ENCODE measurements at regions not wholly inside any gene's neighbourhood (a gene's known extent, or its start where the extent isn't known, plus 50 kb on each side); places are given as distances from the start of the nearest gene placed in this dataset.
A peak's percentile ranks its signal among the peaks of the same experiment; 100 is the strongest.

DNA sequence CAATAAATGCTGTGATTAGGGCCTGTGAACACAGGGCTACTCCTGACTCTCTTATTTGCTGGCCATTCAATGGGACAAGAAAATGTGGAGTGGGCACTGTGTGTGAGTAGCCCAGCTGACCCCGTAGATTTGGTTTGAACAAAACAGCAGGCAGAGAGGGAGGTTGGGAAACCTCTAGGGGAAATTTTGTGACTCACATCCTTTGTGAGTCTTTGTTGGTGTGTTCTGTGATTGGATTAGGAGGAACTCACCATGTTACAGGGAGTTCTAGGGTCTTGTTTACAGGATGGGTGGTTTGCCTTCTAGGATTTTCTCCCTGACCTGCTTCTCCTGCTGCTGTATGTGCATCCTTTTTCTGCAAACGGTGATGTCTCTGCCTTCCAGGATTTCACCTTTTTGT lies 128.3 kb upstream of the MKI67 start:
- Histone ChIP-seq H3K36me3 (no peaks in the 10 kb centered on the region), H3K4me3 (no peak overlapping the region), H3K27me3 (no peaks in the 10 kb centered on the region), H3K27ac (no peak overlapping the region), H3K4me1 (no peaks in the 10 kb centered on the region), H3K9me3 (no peaks in the 10 kb centered on the region)
- TF ChIP-seq POLR2A (IDR thresholded peaks at IDR 0.05), result no peak
- no peak for TF ChIP-seq CTCF (IDR thresholded peaks at IDR 0.05)
- DNase-seq, result no peak
- intact Hi-C loops (cut with DNase I; ENCODE audit: low total_unique reads), result no loop called here

DNA sequence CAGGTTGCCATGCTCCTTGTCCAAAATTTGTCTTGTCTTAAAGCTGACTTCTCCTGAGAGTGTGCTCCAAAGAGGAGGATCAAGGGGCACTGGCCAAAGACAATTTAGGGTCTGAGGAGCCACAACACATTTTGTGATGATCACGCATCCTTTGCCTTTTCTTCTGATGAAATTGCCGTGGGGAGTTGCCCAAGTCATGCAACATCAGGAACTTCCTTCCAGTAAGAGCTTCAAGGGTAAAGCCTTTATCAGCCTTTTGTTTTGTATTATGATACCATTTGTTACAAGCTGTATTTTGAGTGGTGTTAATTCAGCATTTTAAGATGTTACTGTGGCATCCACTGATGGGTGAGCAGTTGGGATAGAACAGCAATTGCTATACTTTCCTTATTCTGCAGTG lies 131.2 kb upstream of the MKI67 start:
- no peak for DNase-seq
- Histone ChIP-seq H3K27ac (no peak overlapping the region), H3K36me3 (no peaks in the 10 kb centered on the region), H3K27me3 (no peaks in the 10 kb centered on the region), H3K4me1 (no peaks in the 10 kb centered on the region), H3K4me3 (no peak overlapping the region), H3K9me3 (no peaks in the 10 kb centered on the region)
- intact Hi-C loops (cut with DNase I; ENCODE audit: low total_unique reads), result no loop called here
- TF ChIP-seq CTCF (IDR thresholded peaks at IDR 0.05), result no peak
- no peak for TF ChIP-seq POLR2A (IDR thresholded peaks at IDR 0.05)

DNA sequence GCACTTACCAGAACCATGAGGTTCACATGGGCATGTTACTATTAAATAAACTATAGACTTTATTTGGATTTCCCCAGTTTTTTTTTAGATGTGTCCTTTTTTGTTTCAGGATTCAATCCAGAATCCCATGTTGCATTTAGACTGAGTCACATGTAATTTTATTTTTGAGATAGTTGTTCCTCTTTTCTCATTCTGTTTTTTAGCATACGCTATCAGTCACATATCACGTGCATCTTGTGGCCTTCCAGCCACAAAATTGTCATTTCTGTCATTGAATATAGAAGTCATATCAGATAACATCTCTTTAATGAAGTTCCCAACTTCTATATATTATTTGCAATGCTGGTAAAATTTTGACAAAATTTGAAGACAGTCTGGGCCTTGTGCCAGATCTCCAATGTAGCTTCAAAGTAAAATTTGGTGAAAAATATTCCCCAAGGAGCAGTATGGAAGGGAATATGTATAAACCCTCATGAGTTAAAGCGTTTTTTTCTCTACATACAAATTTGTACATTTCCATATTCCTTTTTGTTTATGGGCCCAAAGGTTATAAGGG lies 132.3 kb upstream of the MKI67 start:
- TF ChIP-seq CTCF (IDR thresholded peaks at IDR 0.05), result no peak
- no peak for TF ChIP-seq POLR2A (IDR thresholded peaks at IDR 0.05)
- H3K4me1 ChIP-seq, result no peaks in the 10 kb centered on the region
- DNase-seq, result no peak
- H3K36me3 ChIP-seq, result no peaks in the 10 kb centered on the region
- no peaks in the 10 kb centered on the region for H3K9me3 ChIP-seq
- H3K4me3 ChIP-seq, result no peak overlapping the region
- intact Hi-C loops (cut with DNase I; ENCODE audit: low total_unique reads), result no loop called here
- H3K27me3 ChIP-seq, result no peaks in the 10 kb centered on the region
- H3K27ac ChIP-seq, result no peak overlapping the region

GRCh38 chr10:128263891-128264688 lies 137.9 kb upstream of the MKI67 start:
- DNase-seq, result peak; percentile 19 to 34
- no peaks in the 10 kb centered on the region for H3K9me3 ChIP-seq
- no peak overlapping the region for H3K4me3 ChIP-seq
- intact Hi-C loops (cut with DNase I; ENCODE audit: low total_unique reads), result no loop called here
- no peaks in the 10 kb centered on the region for H3K36me3 ChIP-seq
- H3K27me3 ChIP-seq, result peaks cover 0 to 8% of the 10 kb centered on the region in 2 donors
- no peaks in the 10 kb centered on the region for H3K4me1 ChIP-seq
- no peak overlapping the region for H3K27ac ChIP-seq
- TF ChIP-seq POLR2A (IDR thresholded peaks at IDR 0.05) (no peak), CTCF (IDR thresholded peaks at IDR 0.05) (peak; percentile 18 to 45 (median 26))

- Histone ChIP-seq H3K9me3 (no peaks in the 10 kb centered on the region), H3K36me3 (no peaks in the 10 kb centered on the region), H3K4me1 (no peaks in the 10 kb centered on the region), H3K27ac (no peak overlapping the region), H3K4me3 (no peak overlapping the region), H3K27me3 (peaks cover 0 to 8% of the 10 kb centered on the region in 2 donors)
- TF ChIP-seq CTCF (IDR thresholded peaks at IDR 0.05), result no peak
- no peak for TF ChIP-seq POLR2A (IDR thresholded peaks at IDR 0.05)
- no peak for DNase-seq
- intact Hi-C loops (cut with DNase I; ENCODE audit: low total_unique reads), result no loop called here
Measured at GRCh38 chr10:128265596-128265995, 139.4 kb upstream of the MKI67 start.

All from uterus (tissue), 3 donors.